ENCODE measurements at regions not wholly inside any gene's neighbourhood (a gene's known extent, or its start where the extent isn't known, plus 50 kb on each side); places are given as distances from the start of the nearest gene placed in this dataset.

- DNase-seq (ENCODE audit: low read depth in 2 of 2): no peak
Measured at GRCh38 chr1:209328196-209328595, 255.3 kb upstream of the CAMK1G start.

DNA sequence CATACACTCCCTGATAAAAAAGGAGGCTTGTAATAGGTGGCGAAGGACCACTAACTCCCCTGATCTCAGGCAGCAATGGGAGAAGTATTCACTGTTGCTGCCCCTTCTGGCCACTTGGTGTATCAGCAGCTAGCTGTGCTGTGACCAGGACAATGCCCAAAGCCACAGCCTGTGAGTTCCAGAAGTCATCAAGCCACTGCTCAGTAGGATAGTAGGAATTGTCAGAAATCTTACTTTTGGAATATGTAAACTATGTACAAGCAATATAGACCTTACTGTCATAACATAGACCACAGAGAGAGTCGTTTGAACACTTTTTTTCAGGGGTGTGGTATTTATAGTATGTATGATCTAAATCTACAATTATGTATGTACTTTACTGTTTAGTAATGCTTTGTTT lies 248.3 kb upstream of the CAMK1G start:
- no peak for DNase-seq (ENCODE audit: low read depth in 2 of 2)

- no peak for DNase-seq (ENCODE audit: low read depth in 2 of 2)
Measured at GRCh38 chr1:209341146-209341545, 242.4 kb upstream of the CAMK1G start.

GRCh38 chr1:209341673-209342420 lies 241.7 kb upstream of the CAMK1G start:
- DNase-seq (ENCODE audit: low read depth in 2 of 2): no peak

GRCh38 chr1:209342441-209343175 lies 240.9 kb upstream of the CAMK1G start:
- DNase-seq (ENCODE audit: low read depth in 2 of 2): no peak

DNA sequence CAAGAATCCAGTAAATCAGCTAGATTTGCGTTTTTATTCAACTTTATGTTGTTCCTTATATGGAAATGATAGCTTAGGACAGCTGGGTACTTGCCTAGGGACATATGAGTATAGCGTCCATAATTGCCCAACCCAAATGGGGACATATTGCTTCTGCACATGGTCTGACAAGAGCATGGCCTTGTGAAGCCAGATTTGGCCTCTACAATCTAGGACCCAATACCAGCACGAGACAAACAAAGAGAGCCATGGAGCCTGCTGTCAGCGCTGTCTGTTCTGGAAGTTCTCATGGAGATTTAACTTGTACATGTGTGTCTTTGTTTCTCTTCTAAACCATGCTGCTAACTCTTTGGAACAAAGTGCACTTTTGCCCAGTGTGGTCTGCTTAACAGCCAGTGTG lies 240.0 kb upstream of the CAMK1G start:
- DNase-seq (ENCODE audit: low read depth in 2 of 2): no peak

- DNase-seq (ENCODE audit: low read depth in 2 of 2): no peak
Measured at GRCh38 chr1:209344156-209344555, 239.4 kb upstream of the CAMK1G start.

DNA sequence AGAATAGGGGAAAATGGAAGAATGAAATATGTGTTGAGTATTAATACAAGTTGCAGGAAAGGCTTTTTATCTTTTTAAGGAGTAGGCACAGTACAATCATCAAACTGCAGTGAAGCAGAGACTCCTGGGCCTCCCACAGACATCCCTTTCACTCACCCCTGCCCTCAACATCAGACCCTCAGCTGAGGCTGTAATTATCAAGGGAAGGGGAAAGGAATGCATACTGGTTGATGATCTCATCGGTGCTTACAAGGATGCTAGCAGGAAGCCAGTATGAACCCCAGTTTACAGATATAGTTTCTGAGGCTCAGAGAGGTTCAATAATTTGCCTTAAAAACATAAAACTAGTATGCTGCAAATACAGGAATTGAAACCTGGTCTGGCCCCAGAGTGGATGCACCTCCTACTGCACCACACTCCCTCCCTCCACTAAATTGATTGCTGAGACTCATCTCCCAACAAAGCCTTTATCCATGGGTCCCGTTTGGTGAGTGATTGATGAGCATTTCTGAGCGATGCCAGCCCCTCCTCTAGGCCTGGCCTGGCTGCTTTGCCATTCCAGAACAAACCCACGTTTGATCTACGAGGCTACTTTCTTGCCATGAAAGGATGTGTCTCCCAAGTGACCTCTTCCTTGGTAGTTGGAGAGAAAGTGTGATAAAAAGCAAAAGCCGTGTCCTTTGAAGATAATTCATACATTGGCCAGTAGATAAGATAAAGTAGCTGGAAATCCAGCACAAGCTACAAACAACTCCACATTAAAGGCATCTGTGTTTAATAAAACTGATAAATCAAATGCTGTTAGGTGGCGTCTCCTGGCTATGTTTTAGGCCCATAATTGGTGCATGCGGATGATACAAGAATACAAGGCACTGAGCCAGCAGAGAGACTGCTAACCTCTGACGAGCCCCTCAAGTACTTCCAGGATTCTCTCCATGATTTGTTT lies 233.9 kb upstream of the CAMK1G start:
- DNase-seq (ENCODE audit: low read depth in 2 of 2): no peak

DNA sequence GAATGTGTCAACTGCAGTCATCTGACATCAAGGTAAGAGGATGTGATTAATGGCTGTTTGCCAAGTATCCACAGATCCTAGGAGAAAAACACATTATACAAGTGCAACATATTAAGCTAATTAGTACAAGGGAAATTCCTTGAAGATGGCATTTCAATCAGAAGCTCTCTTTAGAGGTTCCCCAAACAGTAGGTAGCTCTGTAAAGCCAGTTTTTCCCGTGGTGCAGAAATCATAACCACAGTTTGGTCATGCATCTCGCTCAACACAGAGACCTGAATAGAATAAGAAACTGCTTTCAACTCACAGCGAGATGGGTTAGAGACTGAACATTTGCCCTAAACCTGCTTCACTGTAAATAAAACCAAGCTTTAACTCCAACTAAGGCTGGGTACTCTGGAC lies 230.5 kb upstream of the CAMK1G start:
- DNase-seq (ENCODE audit: low read depth in 2 of 2): no peak

DNA sequence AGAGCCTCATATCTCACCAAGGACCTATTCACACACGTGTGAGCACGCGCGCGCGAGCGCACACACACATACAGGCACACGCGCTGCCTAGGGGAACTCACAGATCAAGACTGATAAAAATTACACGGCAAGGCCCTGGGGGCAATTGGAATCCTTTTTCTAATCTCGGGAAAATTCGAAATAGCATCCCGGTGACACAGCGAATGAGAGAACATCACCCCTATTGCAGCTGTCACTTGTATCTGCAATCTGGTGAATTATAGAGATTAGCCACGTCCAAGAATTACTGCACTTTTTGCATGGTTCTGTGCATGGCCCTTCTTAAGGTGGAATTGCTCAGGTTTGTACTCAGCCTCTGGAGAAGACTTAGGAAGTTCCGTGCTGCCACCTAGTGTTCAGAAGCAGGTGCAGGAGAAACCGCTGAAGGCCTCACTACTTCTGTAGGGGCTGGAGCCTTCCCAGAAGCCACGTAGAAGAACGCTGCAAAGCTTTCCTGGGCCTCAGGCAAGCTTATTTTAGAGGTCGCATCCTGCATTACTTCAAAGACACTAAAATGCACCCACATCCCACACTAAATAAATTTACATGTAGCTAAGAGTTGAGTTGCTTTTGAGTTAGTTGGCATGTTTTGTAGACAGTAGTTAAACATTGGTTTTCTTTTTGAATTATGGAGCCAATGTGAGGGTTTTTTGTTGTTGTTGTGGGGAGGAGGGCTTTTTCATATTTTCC lies 229.2 kb upstream of the CAMK1G start:
- DNase-seq (ENCODE audit: low read depth in 2 of 2): peak; percentile 17 to 32

DNA sequence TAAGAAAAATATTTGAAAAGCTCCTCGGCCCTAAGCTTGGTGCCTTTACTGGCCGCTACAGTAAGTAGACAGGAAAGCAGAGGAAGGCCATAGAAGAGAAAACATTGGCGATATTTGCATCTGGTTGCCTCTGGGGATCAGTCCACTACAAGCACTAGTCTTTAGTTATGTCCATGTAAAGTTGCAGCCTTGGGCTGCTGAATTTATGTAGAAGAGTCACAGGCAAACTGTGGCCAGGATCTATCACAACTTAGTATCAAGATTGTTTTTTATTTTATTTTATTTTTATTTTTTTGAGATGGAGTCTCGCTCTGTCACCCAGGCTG lies 228.7 kb upstream of the CAMK1G start:
- no peak for DNase-seq (ENCODE audit: low read depth in 2 of 2)

GRCh38 chr1:209355415-209355814 lies 228.1 kb upstream of the CAMK1G start:
- DNase-seq (ENCODE audit: low read depth in 2 of 2): no peak

- DNase-seq (ENCODE audit: low read depth in 2 of 2): no peak
Measured at GRCh38 chr1:209356976-209357377, 226.5 kb upstream of the CAMK1G start.

- DNase-seq (ENCODE audit: low read depth in 2 of 2): no peak
Measured at GRCh38 chr1:209363112-209363511, 220.4 kb upstream of the CAMK1G start.

DNA sequence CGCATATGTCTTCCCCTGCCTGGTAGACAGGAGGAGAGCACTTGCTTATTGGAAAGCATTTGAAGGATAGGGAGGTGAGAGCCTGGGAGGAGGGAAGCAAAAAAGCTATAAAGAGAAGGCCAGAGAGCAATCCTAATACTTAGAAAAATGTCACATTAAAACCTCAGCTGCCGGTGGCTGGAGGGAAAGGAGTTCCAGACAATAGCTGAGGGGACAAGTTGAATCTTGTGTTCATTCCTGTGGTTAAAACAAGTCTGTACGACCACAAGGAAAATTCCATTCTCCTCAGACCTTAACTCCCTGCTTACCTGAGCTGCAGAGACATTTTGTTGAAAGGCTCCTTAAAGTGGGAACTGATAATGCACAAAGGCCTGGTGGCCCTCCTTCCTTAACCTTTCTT lies 218.8 kb upstream of the CAMK1G start:
- no peak for DNase-seq (ENCODE audit: low read depth in 2 of 2)

- DNase-seq (ENCODE audit: low read depth in 2 of 2): no peak
Measured at GRCh38 chr1:209367061-209367772, 216.3 kb upstream of the CAMK1G start.

DNA sequence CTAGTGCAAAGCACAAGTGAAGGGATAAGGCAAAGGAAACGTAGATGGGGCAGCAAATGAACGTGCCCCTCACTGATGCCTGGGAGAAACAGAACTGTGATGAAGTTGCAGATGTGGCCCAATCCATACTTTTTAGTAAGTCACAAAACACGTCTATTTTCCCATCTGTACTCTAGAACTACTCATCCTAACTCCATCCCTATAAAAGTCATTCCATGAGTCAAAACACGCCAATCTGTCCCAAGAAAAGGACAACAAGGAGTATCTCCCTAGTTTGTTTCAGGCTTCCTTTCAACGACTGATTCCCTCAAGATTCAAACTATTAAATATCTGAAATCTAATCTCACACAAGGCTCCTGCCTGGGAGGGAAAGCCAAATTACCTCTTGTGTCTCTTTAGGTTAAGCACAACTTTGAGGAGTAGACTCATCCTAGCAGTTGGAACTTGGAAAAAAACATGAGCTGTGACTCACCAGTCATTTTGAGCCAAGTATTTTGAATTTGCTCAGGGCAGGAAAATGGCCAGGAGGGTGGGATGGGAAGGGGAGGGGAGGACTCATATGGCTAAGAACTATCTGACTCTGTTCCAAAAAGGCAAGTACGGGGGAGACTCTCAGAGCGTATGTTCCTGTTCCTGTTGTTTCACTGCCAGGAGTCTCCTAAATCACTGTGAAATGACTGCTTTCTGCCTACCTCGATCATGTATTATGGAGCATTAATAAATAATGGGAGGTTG lies 214.5 kb upstream of the CAMK1G start:
- no peak for DNase-seq (ENCODE audit: low read depth in 2 of 2)

- no peak for DNase-seq (ENCODE audit: low read depth in 2 of 2)
Measured at GRCh38 chr1:209370241-209370995, 213.1 kb upstream of the CAMK1G start.

- DNase-seq (ENCODE audit: low read depth in 2 of 2): no peak
Measured at GRCh38 chr1:209375097-209375496, 208.4 kb upstream of the CAMK1G start.

Data from stimulated activated CD8-positive, alpha-beta memory T cell treated with anti-CD3 and anti-CD28 coated beads, Interleukin-2, amount 100 ng/mL, for 48 hours (primary cell).